Fibroblast of the conjunctiva (primary cell): ENCODE measurements at regions not wholly inside any gene's neighbourhood (a gene's known extent, or its start where the extent isn't known, plus 50 kb on each side); places are given as distances from the start of the nearest gene placed in this dataset.
"Not testable (repeated sequence)": the region's sequence is repeated elsewhere in the genome, so short reads cannot be mapped to it uniquely, and the experiment has no call there.

Experiments used
- DNase-seq: peaks from one replicate; pipeline ENCODE4 v3.0.0-alpha.2; 2010; ENCODE audit warnings: low read depth

GRCh38 chr7:29701540-29701939, 104.8 kb upstream of the WIPF3 start:
- not testable (repeated sequence) for DNase-seq

- DNase-seq: not testable (repeated sequence)
These were observed 102.5 kb upstream of the WIPF3 start for GRCh38 chr7:29703830-29704229.

GRCh38 chr7:29709002-29709401, 97.3 kb upstream of the WIPF3 start:
- DNase-seq: not testable (repeated sequence)

- DNase-seq: peak; percentile 67
These were observed 83.2 kb upstream of the WIPF3 start for GRCh38 chr7:29723127-29723526.

- peak; percentile 23 for DNase-seq
These were observed 82.7 kb upstream of the WIPF3 start for GRCh38 chr7:29723599-29723998.

GRCh38 chr7:29729534-29730165, 76.7 kb upstream of the WIPF3 start:
- DNase-seq: not testable (repeated sequence)

GRCh38 chr7:29734246-29734731, 72.0 kb upstream of the WIPF3 start:
- DNase-seq: no peak

GRCh38 chr7:29747645-29748245, 58.6 kb upstream of the WIPF3 start:
- DNase-seq: not testable (repeated sequence)

GRCh38 chr7:29748286-29749099, 57.8 kb upstream of the WIPF3 start:
- peak; percentile 37 for DNase-seq

- DNase-seq: no peak
These were observed 56.5 kb upstream of the WIPF3 start for GRCh38 chr7:29749701-29750321.

- DNase-seq: not testable (repeated sequence)
These were observed 55.9 kb upstream of the WIPF3 start for GRCh38 chr7:29750373-29750940.

GRCh38 chr7:29751012-29751411, 55.3 kb upstream of the WIPF3 start:
- not testable (repeated sequence) for DNase-seq

- DNase-seq: no peak
These were observed 51.3 kb upstream of the WIPF3 start for GRCh38 chr7:29754874-29755490.
